T47D (cell line): ENCODE measurements at regions not wholly inside any gene's neighbourhood (a gene's known extent, or its start where the extent isn't known, plus 50 kb on each side); places are given as distances from the start of the nearest gene placed in this dataset.

Experiments used
- DNase-seq, 2 experiments: peaks; one replicate each; pipeline versions ENCODE4 v3.0.0 to v3.0.0-alpha.2; 2011 to 2012; ENCODE audit warnings: low read depth in 1 of 2, low spot score in 1 of 2
- JUND ChIP-seq: IDR thresholded peaks from 2 replicates; pipeline ENCODE4 v1.6.1; 2012; ENCODE audit warnings: low read depth
- in situ Hi-C: cut with HindIII; loops from 2 replicates; pipeline ENCODE4 v1.10.0; 2016; ENCODE audit warnings: low sequenced_read_pairs, low pct_unique_long_range_greater_than_20kb

DNA sequence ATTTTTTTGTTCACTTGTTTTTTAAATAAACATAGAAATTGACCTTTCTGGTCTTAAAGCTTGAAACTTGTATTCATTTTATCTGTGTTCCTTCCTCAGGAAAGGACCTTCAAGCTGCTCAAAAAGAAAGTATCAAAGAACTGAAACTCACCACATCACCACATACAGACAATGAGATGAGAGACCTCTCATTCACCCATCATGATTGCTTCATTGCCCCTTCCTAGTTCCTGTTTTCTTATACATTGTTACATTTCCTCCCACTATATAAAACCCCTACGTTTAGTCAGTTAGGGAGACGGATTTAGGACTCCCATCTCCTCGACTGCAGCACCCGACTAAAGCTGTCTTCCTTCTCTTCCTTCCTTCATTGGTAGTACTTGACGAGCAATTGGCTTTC is 180.5 kb upstream of the OPRM1 start:
- in situ Hi-C loops = no loop called here
- DNase-seq = no peak
- no peak for TF ChIP-seq JUND

DNA sequence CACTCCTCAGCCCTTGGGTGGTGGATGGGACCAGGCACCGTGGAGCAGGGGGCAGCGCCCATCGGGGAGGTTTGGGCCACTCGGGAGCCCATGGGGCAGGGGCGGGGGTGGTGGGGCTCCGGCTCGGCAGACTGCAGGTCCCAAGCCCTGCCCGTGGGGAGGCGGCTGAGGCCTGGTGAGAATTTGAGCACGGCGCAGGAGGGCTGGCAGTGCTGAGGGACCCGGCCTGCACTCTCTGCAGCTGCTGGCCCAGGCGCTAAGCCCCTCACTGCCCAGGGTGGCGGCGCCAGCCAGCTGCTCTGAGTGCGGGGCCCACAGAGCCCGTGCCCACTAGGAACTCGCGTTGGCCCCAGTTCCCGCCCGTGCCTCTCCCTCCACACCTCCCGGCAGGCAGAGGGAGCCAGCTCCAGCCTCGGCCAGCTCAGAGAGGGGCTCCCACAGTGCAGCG is 182.1 kb upstream of the OPRM1 start:
- in situ Hi-C loops = no loop called here
- TF ChIP-seq JUND = no peak
- DNase-seq = no peak

DNA sequence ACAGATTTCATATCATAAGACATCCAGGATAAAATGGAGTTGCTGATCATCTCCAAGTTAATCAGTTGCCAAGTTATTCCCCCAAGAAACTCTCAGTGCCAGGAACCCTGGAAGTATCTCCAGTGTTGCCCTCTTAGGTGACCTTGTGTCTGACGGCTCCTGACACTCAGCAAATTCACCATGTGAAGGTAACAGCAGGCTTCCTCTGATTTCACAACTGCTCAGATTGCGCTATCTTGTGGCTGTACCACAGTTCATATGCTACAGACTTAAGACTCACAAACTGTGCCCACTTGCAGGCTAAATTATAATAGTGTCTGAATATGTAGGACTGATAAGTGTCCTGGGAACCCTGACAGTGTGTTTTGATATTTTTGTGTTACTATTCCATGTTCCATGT is 186.6 kb upstream of the OPRM1 start:
- in situ Hi-C loops = no loop called here
- no peak for TF ChIP-seq JUND
- DNase-seq = no peak

DNA sequence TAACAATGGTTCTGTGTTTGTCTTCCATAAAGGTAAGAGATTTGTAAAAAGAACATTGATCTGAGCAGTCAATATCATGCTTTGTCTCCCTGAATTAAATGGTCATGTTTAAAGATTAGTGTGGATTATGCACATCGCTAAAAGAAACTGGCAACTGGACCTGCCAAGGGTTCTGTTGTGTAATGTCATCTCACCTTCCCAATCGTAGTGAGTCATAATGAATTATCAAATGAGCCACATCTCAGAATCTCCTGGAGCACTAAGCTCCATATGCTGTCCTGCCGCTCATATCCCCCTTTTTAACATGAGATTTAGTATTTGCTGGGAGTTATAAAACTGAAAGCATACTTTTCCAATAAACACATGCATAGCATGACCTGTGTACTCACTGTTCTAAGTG is 187.0 kb upstream of the OPRM1 start:
- DNase-seq = no peak
- in situ Hi-C loops = no loop called here
- no peak for TF ChIP-seq JUND

DNA sequence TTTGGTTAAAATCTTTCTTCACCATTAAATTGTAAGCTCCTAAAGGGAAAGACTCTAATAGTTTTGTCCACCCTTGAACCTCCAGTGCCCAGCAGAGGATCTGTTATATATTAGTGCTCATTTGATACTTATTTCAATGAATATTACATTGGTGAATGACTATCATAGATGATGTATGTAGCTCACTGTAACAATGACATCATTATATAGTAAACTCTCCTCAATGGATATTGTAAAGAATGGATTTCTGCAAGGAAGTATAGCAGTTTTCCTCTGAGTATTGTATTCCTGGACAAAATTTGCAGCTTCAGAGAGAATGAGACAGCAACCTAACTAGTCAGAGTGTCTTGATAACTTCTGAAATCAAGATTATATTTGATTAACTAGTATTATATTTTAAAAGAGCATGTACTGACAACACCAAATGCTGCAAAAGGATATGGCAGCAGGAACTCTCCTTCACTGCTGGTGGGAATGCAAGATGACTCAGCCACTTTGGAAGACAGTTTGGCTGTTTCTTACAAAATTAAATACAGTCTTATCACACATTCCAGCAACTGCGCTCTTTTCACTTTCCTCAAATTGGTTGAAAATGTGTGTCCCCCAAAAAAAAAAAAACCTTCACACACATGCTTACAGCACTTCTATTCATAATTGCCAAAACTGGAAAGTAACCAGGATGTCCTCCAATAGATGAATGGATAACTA is 189.8 kb upstream of the OPRM1 start:
- no peak for DNase-seq
- no peak for TF ChIP-seq JUND
- in situ Hi-C loops = no loop called here

DNA sequence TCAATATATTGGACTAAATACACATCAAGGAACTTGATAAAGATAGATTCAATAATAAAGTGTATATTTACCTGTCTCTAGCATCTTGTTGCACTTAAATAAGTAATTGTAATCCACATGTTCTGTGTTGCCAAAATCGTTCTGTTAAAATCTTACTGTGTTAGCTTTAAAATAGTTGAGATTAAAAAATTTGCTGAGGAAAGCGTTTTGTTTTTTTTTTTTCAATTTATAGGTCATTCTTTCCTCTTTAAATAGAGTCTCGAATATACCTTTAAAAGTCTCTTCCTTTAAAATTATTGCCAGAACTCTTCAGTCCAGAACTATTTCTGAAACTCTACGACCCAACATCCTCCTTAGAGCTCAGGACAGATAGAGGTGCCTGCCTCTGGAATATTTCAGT is 195.6 kb upstream of the OPRM1 start:
- no peak for TF ChIP-seq JUND
- in situ Hi-C loops = no loop called here
- no peak for DNase-seq

DNA sequence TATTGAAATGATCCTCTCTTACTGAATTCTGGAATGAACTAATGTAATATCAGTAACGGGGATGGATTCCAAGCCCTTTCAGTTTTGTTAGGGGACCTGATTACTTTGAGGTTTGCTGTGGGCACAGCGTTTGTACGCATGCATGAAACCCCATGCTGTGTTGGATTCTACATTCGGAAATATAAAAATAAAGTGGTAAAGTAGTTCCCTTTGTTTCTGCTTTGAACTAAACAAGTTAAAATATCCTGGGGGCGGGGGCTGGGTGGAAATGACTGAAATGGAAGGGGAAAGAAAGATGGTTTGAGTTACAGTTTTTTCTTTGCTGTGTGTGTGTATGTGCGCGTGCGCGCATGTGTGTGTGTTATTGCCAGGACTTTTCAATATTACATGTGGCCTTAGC is 196.5 kb upstream of the OPRM1 start:
- in situ Hi-C loops = no loop called here
- TF ChIP-seq JUND = no peak
- no peak for DNase-seq

DNA sequence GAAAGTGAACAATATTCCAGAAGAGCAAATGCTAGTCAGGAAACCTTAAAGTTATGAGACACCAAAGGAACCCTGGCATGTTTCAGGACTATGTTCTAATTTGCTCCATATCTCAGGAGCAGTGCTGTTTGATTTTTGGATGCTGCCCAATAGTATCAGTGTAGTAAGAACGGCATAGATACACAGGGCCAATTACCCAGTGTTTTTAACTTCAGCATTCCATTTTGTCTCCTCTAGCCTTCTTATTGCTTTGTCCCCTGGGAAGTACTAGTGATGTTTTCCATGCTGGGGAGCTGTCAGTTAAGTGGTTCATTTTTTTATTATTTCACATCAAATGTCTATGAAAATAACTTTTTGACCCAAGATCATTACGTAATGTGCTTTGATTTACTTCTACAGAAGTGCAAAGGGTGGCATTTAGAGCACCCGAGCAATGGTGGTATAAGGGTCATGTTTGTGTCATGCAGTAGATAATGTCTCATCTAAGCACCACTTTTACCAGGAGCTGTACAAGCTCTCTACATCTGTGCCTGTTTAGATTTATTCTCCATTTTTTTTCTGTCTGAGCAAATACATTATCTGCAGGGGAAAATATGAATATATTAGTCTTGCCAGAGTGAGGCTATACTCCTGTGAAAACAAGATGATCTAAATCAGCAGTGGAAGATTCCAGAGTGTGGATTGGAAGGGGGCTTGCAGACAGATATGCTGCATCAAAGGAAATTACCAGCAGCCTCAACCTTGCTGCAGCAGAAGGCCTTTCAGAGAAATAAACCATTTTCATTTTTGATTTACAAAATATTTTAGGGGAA is 198.8 kb upstream of the OPRM1 start:
- no peak for TF ChIP-seq JUND
- DNase-seq = no peak
- in situ Hi-C loops = no loop called here

DNA sequence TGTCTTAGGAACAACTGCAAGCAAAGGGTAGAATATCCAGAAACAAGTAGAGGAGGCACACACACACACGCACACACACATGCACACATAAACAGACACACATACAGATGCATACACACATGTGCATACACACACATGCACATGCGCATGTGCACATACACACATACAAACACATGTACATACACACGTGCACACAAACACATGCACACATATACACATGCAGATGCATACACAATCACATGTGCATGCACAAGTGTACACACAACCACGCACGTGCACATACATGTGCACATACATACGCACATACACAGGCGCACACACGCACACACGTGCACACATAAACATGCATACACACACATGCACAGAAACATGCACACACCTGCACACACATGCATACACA is 206.5 kb upstream of the OPRM1 start:
- in situ Hi-C loops = no loop called here
- TF ChIP-seq JUND = no peak
- no peak for DNase-seq

DNA sequence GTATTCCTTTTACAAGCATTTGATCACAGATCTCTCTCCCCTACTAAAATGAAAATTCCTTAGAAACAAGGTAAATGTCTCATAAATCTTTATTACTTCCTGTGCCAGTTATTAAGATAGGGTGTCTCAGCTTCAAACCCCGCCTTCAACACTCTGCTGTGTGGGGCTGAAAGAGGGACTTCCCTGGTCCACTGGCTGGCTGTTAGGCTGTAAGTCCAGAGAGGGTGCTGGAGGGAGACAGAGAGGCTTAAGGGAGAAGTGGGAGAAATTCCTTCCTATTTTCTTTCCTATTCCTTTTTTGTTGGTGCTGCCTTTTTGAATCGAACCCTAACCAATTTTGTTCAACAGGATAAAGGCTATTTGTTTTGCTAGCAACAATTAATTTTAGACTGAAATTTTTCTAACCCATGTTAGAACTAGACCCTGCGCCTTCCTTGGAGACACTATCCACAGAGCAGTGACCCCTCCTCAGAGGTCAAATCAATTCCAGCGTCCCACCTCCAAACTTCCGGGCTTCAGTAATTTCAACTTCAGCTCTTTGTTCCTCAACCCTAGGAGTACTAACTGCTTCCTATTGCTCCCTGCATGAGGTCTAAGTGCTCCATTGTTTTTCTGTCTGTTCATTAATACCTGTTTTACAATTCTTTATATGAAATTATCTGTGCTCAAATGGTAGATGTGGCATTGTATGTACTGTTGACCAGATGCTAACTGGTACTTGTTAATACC is 207.5 kb upstream of the OPRM1 start:
- in situ Hi-C loops = no loop called here
- DNase-seq = no peak
- no peak for TF ChIP-seq JUND

DNA sequence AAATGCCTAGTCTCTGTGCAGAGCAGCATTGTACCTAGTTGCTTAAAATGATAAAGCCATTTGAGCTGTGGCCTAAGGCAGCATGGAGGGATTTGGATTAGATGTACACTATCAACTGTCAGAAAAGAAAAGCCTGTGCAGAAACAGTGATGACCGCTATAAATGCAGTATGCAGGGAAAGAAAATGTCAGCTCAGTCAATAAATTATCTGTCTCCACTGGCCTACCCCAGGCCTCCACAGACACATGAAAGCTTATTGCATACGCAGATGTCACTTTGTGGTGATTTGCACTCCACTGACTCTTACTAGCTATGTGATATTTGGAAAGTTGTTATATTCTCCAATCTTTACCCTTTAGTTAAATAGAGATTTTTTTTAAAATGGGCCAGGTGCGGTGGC is 221.9 kb upstream of the OPRM1 start:
- no peak for TF ChIP-seq JUND
- in situ Hi-C loops = no loop called here
- no peak for DNase-seq

DNA sequence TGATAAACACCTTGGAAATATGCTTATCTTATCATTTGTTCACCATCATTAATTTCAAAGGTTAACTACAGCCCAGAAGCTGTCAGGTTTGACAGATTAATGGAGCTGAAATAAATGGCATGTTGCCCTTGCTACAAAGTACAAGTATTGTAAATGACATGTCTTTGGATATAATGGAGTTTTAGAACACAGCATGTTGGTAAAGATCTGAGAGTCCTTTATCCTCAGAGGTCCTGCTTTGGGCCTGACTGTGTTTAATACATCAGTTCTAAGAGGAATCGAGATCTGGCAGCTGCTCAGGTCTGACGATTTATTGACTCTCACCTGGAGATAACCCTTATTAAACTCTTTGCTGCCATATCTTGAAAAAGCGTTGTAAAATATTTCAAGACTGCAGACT is 222.7 kb upstream of the OPRM1 start:
- DNase-seq = no peak
- no peak for TF ChIP-seq JUND
- in situ Hi-C loops = no loop called here

DNA sequence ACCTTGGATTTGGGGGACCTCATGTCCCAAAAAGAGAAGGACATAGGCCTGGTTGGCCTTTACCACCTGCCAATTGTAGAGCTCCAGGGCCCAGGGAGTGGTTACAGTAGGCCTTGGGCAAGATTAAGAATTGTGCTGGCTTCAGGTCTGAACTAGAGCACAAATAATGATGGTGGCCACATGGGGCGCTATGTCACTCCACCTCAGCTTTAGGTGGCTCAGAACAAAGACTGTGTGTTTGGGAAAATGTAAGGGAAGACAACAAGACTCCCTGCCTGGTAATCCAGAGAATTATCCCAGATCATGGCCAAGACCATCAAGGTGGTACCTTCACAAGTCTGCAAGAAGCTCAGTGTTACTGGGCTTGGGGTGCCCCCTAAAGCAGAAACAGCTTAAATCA is 224.9 kb upstream of the OPRM1 start:
- no peak for DNase-seq
- in situ Hi-C loops = no loop called here
- no peak for TF ChIP-seq JUND
